ENCODE measurements at regions not wholly inside any gene's neighbourhood (a gene's known extent, or its start where the extent isn't known, plus 50 kb on each side); places are given as distances from the start of the nearest gene placed in this dataset.

DNA sequence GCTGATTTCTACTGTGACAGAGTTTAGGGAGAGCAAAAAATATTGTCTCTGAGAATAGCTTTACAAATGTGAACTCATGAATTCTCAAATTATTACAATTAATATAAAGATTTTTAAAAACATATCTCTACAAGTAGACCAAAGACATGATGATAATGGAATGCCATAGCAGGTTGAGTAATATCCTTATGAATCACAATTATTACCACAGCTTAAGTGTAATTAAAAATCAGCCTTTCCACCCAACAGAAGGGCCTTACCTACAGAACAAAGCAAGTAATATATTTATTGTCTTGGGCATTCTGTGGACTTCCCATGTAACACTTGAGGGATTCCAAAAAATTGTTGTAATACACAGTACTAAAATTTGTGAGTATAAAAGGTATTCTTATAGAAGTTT, 1099.6 kb upstream of the GJE1 start:
- TF ChIP-seq ZNF274 (IDR thresholded peaks at IDR 0.05; ENCODE audit: low read depth, low read length) (no peak), SUZ12 (IDR thresholded peaks at IDR 0.05; ENCODE audit: extremely low read depth, insufficient read depth, insufficient read length) (no peak)
